ENCODE measurements at regions not wholly inside any gene's neighbourhood (a gene's known extent, or its start where the extent isn't known, plus 50 kb on each side); places are given as distances from the start of the nearest gene placed in this dataset.

GRCh38 chr9:107881626-107882300 lies 392.2 kb upstream of the KLF4 start (continued):
- no peak for TF ChIP-seq PRDM2 (tag by site-specific recombination; IDR thresholded peaks at IDR 0.05; ENCODE audit: borderline replicate concordance)
- TF ChIP-seq ZNF658 (tag by site-specific recombination; IDR thresholded peaks at IDR 0.05): no peak
- no peak for TF ChIP-seq ZBTB49 (tag by site-specific recombination; IDR thresholded peaks at IDR 0.05; ENCODE audit: low read depth)
- no peak for TF ChIP-seq HOXA7 (CRISPR knock-in tag; IDR thresholded peaks at IDR 0.05; ENCODE audit: borderline replicate concordance)
- no peak for TF ChIP-seq ZNF121 (tag by site-specific recombination; IDR thresholded peaks at IDR 0.05)
- no peak for TF ChIP-seq ZNF140 (tag by site-specific recombination; IDR thresholded peaks at IDR 0.05)
- no peak for TF ChIP-seq ZNF184 (tag by site-specific recombination; IDR thresholded peaks at IDR 0.05)
- no peak for TF ChIP-seq ZNF48 (tag by site-specific recombination; IDR thresholded peaks at IDR 0.05)
- TF ChIP-seq ZNF335 (tag by site-specific recombination; conservative IDR thresholded peaks at IDR 0.05): no peak

GRCh38 chr9:107878462-107878861 lies 388.9 kb upstream of the KLF4 start:
- Histone ChIP-seq H3K4me1 (ENCODE audit: control insufficient read depth, insufficient read depth, low read length) (no peaks in the 10 kb centered on the region), H3K27ac (ENCODE audit: extremely low read depth, low read depth, low read length) (no peak overlapping the region), H3K9me3 (ENCODE audit: control insufficient read depth, insufficient read depth, low read depth, low read length) (no peaks in the 10 kb centered on the region), H3K4me3 (ENCODE audit: low read depth, low read length) (no peak overlapping the region), H3K36me3 (ENCODE audit: control insufficient read depth in 2 of 2, insufficient read depth in 1 of 2, low read length in 2 of 2) (no peaks in the 10 kb centered on the region)
- POLR2A ChIA-PET: interaction anchor here (0.7 kb wide), 1 partner anchor 20 kb away, joined by 3 read pairs; no protein-coding TSS in a partner anchor
- CTCF ChIA-PET: no interaction called here
- no peak for TF ChIP-seq ZBTB48 (tag by site-specific recombination; IDR thresholded peaks at IDR 0.05)
- TF ChIP-seq ZNF175 (tag by site-specific recombination; IDR thresholded peaks at IDR 0.05): no peak
- no peak for TF ChIP-seq ZNF558 (tag by site-specific recombination; IDR thresholded peaks at IDR 0.05)
- no peak for TF ChIP-seq ZNF518A (tag by site-specific recombination; conservative IDR thresholded peaks at IDR 0.05; ENCODE audit: low read depth)
- TF ChIP-seq ZNF280D (tag by site-specific recombination; IDR thresholded peaks at IDR 0.05): no peak
- no peak for TF ChIP-seq KLF17 (tag by site-specific recombination; IDR thresholded peaks at IDR 0.05)
